Fibroblast of lung (primary cell): ENCODE measurements at regions not wholly inside any gene's neighbourhood (a gene's known extent, or its start where the extent isn't known, plus 50 kb on each side); places are given as distances from the start of the nearest gene placed in this dataset.

Source experiments
- DNase-seq, 2 donors: peaks; one replicate each; pipeline versions ENCODE4 v3.0.0 to v3.0.0-alpha.2; 2010; ENCODE audit warnings: low read depth in 2 of 2
- H2AFZ ChIP-seq: 2 replicates; pipeline ENCODE4 v1.5.1; 2012; ENCODE audit warnings: low read length, control low read depth, inconsistent platforms
- H3K27ac ChIP-seq: 2 replicates; pipeline ENCODE4 v1.5.1; 2011; ENCODE audit warnings: low read length, control low read depth; ENCODE audit not compliant: insufficient read depth
- H3K27me3 ChIP-seq: 2 replicates; pipeline ENCODE4 v1.5.1; 2011; ENCODE audit warnings: mild to moderate bottlenecking, low read length; ENCODE audit not compliant: control insufficient read depth, insufficient read depth
- H3K36me3 ChIP-seq: 2 replicates; pipeline ENCODE4 v1.5.1; 2011; ENCODE audit warnings: low read length; ENCODE audit not compliant: control insufficient read depth, insufficient read depth
- H3K4me1 ChIP-seq: 2 replicates; pipeline ENCODE4 v1.5.1; 2011; ENCODE audit warnings: low read length; ENCODE audit not compliant: control insufficient read depth, insufficient read depth; ENCODE audit errors: extremely low read depth
- H3K4me2 ChIP-seq: 2 replicates; pipeline ENCODE4 v1.5.1; 2011; ENCODE audit warnings: low read length, control low read depth; ENCODE audit not compliant: insufficient read depth; ENCODE audit errors: extremely low read depth
- H3K4me3 ChIP-seq, 4 experiments: fragments of 200-600 bp in 1 of 4; sonication (generic) in 1 of 4; replicated peaks in 1 of 4; 2 replicates each; pipeline ENCODE4 v1.5.1; 2011 to 2016; ENCODE audit warnings: low read length in 4 of 4, low read depth in 3 of 4, mild to moderate bottlenecking in 3 of 4, control low read depth in 2 of 4, inconsistent platforms in 1 of 4, mixed read lengths in 1 of 4; ENCODE audit not compliant: insufficient read depth in 1 of 4; ENCODE audit errors: control extremely low read depth in 1 of 4
- H3K79me2 ChIP-seq: 2 replicates; pipeline ENCODE4 v1.5.1; 2012; ENCODE audit warnings: mild to moderate bottlenecking, low read length, inconsistent platforms; ENCODE audit not compliant: control insufficient read depth, insufficient read depth
- H3K9ac ChIP-seq: 2 replicates; pipeline ENCODE4 v1.5.1; 2011; ENCODE audit warnings: mild to moderate bottlenecking, low read length, control low read depth; ENCODE audit not compliant: insufficient read depth
- H3K9me3 ChIP-seq: 2 replicates; pipeline ENCODE4 v1.5.1; 2012; ENCODE audit warnings: low read depth, low read length; ENCODE audit not compliant: control insufficient read depth, insufficient read depth
- H4K20me1 ChIP-seq: 2 replicates; pipeline ENCODE4 v1.5.1; 2011; ENCODE audit warnings: low read length; ENCODE audit not compliant: control insufficient read depth, insufficient read depth; ENCODE audit errors: extremely low read depth
- EZH2 ChIP-seq: IDR thresholded peaks from 2 replicates; pipeline ENCODE4 v1.5.1; 2012; ENCODE audit warnings: low read length, control low read depth, mild to moderate bottlenecking; ENCODE audit errors: missing control alignments
- TF ChIP-seq, protein P1 (sequence below), 2 donors: IDR thresholded peaks in 1 of 2; conservative IDR thresholded peaks in 1 of 2; 1 replicate in 1 of 2; 2 replicates in 1 of 2; pipeline ENCODE4 v1.5.1; 2011 to 2012; ENCODE audit warnings: low read length in 2 of 2, control low read depth in 1 of 2, inconsistent platforms in 1 of 2, low read depth in 1 of 2, mild to moderate bottlenecking in 1 of 2

DNA sequence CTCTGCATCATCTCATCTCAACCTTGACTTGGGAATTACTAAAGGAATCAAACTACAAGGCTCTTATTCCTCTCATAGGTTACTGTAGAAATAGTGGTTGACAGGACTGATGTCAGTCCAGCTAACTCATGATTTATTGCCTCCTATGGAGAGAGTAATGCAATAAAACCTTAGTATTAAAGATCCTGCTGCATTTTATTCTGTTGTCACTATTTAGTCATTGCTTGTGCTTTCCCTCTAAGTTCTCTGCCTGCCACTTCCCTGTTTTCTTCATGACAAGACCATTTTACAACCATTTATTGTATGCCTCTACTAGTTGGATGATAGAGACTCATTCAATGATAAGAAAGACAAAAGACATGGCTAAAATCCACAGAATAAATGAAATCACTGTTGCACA is 134.1 kb upstream of the GRM7 start:
- DNase-seq, result no peak

DNA sequence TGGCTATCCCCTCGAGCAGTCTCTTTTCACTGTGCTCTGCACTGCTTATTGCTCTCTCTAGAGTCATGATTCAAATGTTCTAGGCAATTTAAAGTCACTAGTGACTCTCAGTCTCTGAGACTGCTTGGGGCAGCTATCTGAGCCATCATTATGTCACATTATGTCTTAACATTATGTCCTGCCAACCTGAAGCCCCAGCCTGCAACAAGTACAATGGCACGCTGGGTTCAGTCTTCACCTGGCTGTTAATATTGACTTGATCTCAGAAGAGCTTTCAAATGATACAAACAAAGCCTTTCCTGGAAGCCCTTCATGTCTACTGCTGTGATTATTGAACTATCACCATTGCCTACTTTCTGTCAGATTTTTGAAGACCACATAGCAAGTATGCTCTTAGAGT is 128.1 kb upstream of the GRM7 start:
- no peaks in the 10 kb centered on the region for H3K79me2 ChIP-seq
- H4K20me1 ChIP-seq, result no peaks in the 10 kb centered on the region
- no peaks in the 10 kb centered on the region for H3K4me1 ChIP-seq
- no peaks in the 10 kb centered on the region for H3K27me3 ChIP-seq
- H3K9me3 ChIP-seq, result no peaks in the 10 kb centered on the region
- H3K9ac ChIP-seq, result no peak overlapping the region
- no peak overlapping the region for H3K4me3 ChIP-seq
- H3K27ac ChIP-seq, result no peak overlapping the region
- H3K4me2 ChIP-seq, result no peak overlapping the region
- no peaks in the 10 kb centered on the region for H3K36me3 ChIP-seq
- H2AFZ ChIP-seq, result no peak overlapping the region
- DNase-seq, result no peak
- TF ChIP-seq, protein P1, sequence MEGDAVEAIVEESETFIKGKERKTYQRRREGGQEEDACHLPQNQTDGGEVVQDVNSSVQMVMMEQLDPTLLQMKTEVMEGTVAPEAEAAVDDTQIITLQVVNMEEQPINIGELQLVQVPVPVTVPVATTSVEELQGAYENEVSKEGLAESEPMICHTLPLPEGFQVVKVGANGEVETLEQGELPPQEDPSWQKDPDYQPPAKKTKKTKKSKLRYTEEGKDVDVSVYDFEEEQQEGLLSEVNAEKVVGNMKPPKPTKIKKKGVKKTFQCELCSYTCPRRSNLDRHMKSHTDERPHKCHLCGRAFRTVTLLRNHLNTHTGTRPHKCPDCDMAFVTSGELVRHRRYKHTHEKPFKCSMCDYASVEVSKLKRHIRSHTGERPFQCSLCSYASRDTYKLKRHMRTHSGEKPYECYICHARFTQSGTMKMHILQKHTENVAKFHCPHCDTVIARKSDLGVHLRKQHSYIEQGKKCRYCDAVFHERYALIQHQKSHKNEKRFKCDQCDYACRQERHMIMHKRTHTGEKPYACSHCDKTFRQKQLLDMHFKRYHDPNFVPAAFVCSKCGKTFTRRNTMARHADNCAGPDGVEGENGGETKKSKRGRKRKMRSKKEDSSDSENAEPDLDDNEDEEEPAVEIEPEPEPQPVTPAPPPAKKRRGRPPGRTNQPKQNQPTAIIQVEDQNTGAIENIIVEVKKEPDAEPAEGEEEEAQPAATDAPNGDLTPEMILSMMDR (conservative IDR thresholded peaks at IDR 0.05 in 1 of 2, IDR thresholded peaks at IDR 0.05 in 1 of 2; ENCODE audit: low read depth in 1 of 2, low read length in 2 of 2), result no peak
- no peak for TF ChIP-seq EZH2

More for the DNA sequence above, 134.1 kb upstream of the GRM7 start:
- Histone ChIP-seq H3K36me3 (no peaks in the 10 kb centered on the region), H3K79me2 (no peaks in the 10 kb centered on the region), H2AFZ (no peak overlapping the region), H3K4me1 (no peaks in the 10 kb centered on the region), H3K4me2 (no peak overlapping the region), H3K9me3 (no peaks in the 10 kb centered on the region), H3K4me3 (no peak overlapping the region), H3K27me3 (no peaks in the 10 kb centered on the region), H3K9ac (no peak overlapping the region), H3K27ac (no peak overlapping the region), H4K20me1 (no peaks in the 10 kb centered on the region)
- TF ChIP-seq, protein P1 (conservative IDR thresholded peaks at IDR 0.05 in 1 of 2, IDR thresholded peaks at IDR 0.05 in 1 of 2; ENCODE audit: low read depth in 1 of 2, low read length in 2 of 2), result no peak
- no peak for TF ChIP-seq EZH2

DNA sequence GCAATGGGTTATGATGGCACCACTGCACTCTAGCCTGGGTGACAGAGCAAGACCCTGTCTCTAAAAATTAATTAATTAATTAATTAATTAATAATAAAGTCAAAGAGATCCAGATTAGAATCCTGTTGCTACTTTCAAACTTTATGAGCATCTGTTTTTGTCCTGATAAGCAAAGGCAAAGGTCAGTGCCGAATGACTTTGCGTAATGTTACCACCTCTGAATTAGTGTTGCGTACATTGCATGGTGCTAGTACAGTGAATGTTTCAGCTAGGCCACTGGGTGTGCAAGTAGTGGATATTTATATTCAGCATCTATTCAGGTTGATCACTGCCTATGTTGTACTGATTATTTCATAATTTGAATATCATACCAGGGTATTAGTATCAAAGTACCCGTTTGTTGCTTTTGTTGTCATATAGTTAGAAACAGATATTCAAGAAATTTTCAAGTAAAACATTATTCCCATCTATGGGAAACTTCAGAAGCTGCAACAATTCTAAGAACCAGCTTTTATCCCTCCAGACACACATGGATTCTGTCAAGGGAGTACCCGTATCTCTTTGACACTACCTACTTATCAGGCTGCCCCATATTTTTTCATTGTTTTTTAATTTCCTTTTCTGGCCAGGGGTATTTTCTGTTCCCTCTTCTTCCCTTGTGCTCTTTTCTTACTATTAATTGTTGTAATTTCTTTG is 127.1 kb upstream of the GRM7 start:
- H3K79me2 ChIP-seq, result no peaks in the 10 kb centered on the region
- no peak for TF ChIP-seq EZH2
- TF ChIP-seq, protein P1 (conservative IDR thresholded peaks at IDR 0.05 in 1 of 2, IDR thresholded peaks at IDR 0.05 in 1 of 2; ENCODE audit: low read depth in 1 of 2, low read length in 2 of 2), result no peak
- H3K36me3 ChIP-seq, result no peaks in the 10 kb centered on the region
- no peak overlapping the region for H3K4me3 ChIP-seq
- H3K9ac ChIP-seq, result no peak overlapping the region
- H3K4me1 ChIP-seq, result no peaks in the 10 kb centered on the region
- no peaks in the 10 kb centered on the region for H3K9me3 ChIP-seq
- no peak overlapping the region for H3K4me2 ChIP-seq
- no peak overlapping the region for H2AFZ ChIP-seq
- H3K27ac ChIP-seq, result no peak overlapping the region
- no peaks in the 10 kb centered on the region for H4K20me1 ChIP-seq
- H3K27me3 ChIP-seq, result no peaks in the 10 kb centered on the region
- no peak for DNase-seq
